ENCODE measurements at regions not wholly inside any gene's neighbourhood (a gene's known extent, or its start where the extent isn't known, plus 50 kb on each side); places are given as distances from the start of the nearest gene placed in this dataset.

DNA sequence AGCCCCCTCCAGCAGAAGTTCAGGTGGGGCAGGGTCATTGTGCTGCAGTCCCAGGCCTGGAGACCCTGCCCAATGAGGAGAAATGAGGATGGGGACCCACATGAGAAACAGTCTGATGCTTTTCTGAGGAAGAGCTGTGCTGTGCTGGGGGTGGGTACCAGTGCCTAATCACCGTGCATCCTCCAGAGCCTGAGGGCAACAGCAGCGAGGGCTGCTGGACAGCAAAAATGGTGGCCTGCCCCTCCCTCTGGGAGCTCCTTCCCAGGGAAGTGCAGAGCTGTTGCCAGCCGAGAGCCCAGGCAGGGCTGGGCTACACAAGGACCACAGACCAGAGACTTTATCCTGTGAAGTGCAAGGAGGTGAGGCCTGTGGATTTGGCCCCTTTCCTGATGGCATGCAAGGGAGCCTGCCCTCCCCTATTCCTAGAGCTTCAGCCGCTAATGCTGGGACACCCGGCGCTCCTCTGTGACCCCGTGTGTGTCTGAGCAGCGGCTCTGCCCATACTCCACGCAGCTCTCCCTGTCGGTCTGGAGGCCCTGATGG lies 134.8 kb downstream of the DSEL start:
- Mint-ChIP-seq H3K36me3 (no peaks in the 10 kb centered on the region), H3K4me3 (no peak overlapping the region), H3K4me1 (peaks cover 5% of the 10 kb centered on the region; the same call in 1 of the 2 replicates), H3K27ac (no peak overlapping the region), H3K9me3 (no peaks in the 10 kb centered on the region), H3K27me3 (ENCODE audit: low read depth) (no peaks in the 10 kb centered on the region)
- ATAC-seq = peak; percentile 19
- no peak for DNase-seq (ENCODE audit: low spot score)
- TF ChIP-seq TCF7 (CRISPR knock-in tag; IDR thresholded peaks at IDR 0.05; ENCODE audit: low read depth) (no peak), AFF4 (CRISPR knock-in tag; IDR thresholded peaks at IDR 0.05; ENCODE audit: borderline replicate concordance) (no peak), CREB1 (CRISPR knock-in tag; IDR thresholded peaks at IDR 0.05) (no peak), ATF3 (CRISPR knock-in tag; conservative IDR thresholded peaks at IDR 0.05) (no peak), FOXK1 (CRISPR knock-in tag; IDR thresholded peaks at IDR 0.05) (no peak), FOXJ3 (CRISPR knock-in tag; IDR thresholded peaks at IDR 0.05; ENCODE audit: borderline replicate concordance) (no peak), ETV6 (CRISPR knock-in tag; IDR thresholded peaks at IDR 0.05) (no peak), AR (CRISPR knock-in tag; IDR thresholded peaks at IDR 0.05) (no peak), GABPB1 (CRISPR knock-in tag; IDR thresholded peaks at IDR 0.05) (no peak), NR3C1 (CRISPR knock-in tag; conservative IDR thresholded peaks at IDR 0.05; ENCODE audit: low read depth) (no peak), ZNF425 (CRISPR knock-in tag; conservative IDR thresholded peaks at IDR 0.05) (no peak), ATF2 (CRISPR knock-in tag; IDR thresholded peaks at IDR 0.05; ENCODE audit: borderline replicate concordance, low read depth) (no peak), ESRRA (CRISPR knock-in tag; IDR thresholded peaks at IDR 0.05; ENCODE audit: borderline replicate concordance) (no peak), ZNF317 (CRISPR knock-in tag; IDR thresholded peaks at IDR 0.05; ENCODE audit: borderline replicate concordance, low read depth) (no peak), NFATC4 (CRISPR knock-in tag; IDR thresholded peaks at IDR 0.05) (no peak)
- TF ChIP-seq, protein P1, sequence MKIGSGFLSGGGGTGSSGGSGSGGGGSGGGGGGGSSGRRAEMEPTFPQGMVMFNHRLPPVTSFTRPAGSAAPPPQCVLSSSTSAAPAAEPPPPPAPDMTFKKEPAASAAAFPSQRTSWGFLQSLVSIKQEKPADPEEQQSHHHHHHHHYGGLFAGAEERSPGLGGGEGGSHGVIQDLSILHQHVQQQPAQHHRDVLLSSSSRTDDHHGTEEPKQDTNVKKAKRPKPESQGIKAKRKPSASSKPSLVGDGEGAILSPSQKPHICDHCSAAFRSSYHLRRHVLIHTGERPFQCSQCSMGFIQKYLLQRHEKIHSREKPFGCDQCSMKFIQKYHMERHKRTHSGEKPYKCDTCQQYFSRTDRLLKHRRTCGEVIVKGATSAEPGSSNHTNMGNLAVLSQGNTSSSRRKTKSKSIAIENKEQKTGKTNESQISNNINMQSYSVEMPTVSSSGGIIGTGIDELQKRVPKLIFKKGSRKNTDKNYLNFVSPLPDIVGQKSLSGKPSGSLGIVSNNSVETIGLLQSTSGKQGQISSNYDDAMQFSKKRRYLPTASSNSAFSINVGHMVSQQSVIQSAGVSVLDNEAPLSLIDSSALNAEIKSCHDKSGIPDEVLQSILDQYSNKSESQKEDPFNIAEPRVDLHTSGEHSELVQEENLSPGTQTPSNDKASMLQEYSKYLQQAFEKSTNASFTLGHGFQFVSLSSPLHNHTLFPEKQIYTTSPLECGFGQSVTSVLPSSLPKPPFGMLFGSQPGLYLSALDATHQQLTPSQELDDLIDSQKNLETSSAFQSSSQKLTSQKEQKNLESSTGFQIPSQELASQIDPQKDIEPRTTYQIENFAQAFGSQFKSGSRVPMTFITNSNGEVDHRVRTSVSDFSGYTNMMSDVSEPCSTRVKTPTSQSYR (CRISPR knock-in tag; IDR thresholded peaks at IDR 0.05) = no peak
- ChIA-PET CTCF (no interaction called here), POLR2A (no interaction called here)
